GM19438 (cell line): ENCODE measurements at regions not wholly inside any gene's neighbourhood (a gene's known extent, or its start where the extent isn't known, plus 50 kb on each side); places are given as distances from the start of the nearest gene placed in this dataset.
"Not testable (repeated sequence)": the region's sequence is repeated elsewhere in the genome, so short reads cannot be mapped to it uniquely, and the experiment has no call there.

Source experiments
- ATAC-seq: cut with Tn5 transposase; IDR thresholded peaks from one replicate; pipeline ENCODE4 v1.9.1; 2021; ENCODE audit warnings: low read depth; ENCODE audit not compliant: unreplicated experiment

- no peak for ATAC-seq
Measured at GRCh38 chr4:141503260-141503659, 133.1 kb upstream of the IL15 start.

GRCh38 chr4:141511055-141511454 lies 125.3 kb upstream of the IL15 start:
- no peak for ATAC-seq

GRCh38 chr4:141513866-141514265 lies 122.5 kb upstream of the IL15 start:
- no peak for ATAC-seq

DNA sequence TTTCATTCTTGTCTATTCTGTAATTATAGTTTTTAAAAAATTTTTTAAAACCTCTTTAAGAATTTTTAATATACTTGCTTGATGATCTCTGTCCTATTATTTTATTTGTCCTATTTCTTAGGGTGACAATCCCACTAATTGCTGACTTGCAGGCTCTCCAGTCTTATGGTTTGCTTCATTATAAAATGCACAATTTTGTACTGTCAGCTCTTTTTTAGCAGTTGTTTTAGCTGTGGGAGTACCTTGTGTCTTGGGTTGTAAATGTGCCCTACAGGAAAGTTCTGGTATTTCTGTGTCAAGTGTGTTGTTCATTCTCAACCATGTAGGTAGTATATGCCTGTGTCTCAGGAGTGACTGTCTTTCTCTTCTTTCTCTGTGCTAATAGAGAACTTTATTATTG lies 118.2 kb upstream of the IL15 start:
- no peak for ATAC-seq

- ATAC-seq, result no peak
Measured at GRCh38 chr4:141524116-141524515, 112.3 kb upstream of the IL15 start.

DNA sequence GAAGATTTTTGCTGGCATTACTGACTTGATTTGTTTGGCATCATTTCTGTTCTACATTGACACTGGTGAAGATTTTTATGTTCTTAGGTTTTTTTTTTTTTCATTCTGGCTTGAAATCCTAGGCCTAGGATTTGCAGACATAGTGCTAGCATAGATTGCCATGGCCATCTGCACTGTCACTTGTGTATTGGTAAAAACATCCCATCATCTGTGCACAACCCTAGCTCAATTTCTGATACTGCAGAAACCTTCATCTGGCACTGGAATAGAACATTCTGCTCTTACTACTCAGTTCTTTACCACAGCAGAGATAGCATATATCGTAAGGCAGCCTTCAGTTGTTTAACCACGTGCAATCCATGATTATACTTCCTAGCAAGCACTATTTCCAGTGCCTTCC lies 111.5 kb upstream of the IL15 start:
- no peak for ATAC-seq

DNA sequence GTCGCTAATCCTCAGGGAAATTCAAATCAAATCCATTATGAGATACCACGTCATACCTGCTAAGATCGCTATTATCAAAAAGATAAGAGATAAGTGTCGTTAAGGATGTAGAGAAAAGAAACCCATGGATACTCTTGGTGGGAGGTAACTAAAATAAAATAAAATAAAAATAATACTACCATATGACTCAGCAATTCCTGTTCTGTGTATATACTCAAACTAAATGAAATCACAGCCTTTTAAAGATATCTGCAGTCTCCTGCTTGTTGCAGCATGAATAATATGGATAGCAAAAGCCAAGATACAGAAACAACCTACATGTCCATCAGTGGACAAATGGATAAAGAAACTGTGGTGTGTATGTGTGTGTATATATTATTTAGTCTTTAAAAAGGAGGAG lies 105.8 kb upstream of the IL15 start:
- ATAC-seq, result no peak

DNA sequence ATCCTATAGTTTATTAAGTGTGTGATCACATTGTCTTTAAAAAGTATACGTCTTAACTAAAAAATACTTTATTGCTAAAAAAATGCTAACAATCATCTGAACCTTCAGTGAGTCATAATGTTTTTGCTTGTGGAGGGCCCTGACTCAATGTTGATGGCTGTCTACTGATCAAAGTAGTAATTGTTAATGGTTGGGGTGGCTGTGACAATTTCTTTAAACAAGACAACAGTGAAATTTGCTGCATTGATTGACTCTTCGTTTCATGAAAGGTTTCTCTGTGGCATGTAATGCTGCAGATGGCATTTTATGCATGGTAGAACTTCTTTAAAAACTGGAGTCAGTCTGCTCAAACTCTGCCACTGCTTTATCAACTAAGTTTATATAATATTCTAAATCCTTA lies 101.4 kb upstream of the IL15 start:
- ATAC-seq, result no peak

- ATAC-seq, result no peak
Measured at GRCh38 chr4:141538001-141538400, 98.4 kb upstream of the IL15 start.

DNA sequence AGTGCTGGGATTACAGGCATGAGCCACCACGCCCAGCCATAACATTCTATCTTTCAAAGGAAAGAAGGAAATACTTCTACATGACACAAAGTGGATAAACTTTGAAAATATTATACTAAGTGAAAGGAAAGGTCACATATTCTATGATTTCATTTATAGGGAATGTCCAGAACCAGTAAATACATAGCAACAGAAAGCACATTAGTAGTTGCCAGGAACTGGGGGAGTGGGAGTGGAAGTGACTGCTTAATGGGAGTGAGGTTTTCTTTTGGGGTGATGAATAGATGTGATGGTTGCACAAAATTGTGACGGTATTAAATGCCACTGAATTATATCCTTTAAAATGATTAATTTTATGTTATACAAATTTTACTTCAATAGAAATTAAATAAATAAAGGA lies 95.7 kb upstream of the IL15 start:
- ATAC-seq, result no peak

DNA sequence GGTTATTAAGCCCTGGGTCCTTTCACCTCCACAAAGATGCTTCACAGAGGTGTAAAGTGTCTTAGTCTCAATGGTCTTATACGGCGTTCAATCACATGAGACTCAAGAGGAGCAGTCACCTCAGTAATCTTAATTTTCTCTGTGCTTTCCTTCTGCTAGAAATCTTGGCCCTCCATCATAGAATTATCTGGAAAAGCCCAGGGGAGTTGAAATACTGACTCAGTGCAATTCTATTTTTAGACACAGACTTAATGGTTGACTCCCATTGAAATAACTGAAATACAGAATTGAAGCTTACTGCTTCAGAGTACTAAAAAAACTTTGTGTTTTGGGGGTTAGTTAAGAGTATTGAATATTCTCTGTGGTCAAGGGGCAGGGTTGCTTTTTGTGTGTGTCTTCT lies 94.5 kb upstream of the IL15 start:
- ATAC-seq, result no peak

- no peak for ATAC-seq
Measured at GRCh38 chr4:141543176-141543575, 93.2 kb upstream of the IL15 start.

GRCh38 chr4:141543706-141544105 lies 92.7 kb upstream of the IL15 start:
- ATAC-seq, result no peak

- no peak for ATAC-seq
Measured at GRCh38 chr4:141548791-141549190, 87.6 kb upstream of the IL15 start.

DNA sequence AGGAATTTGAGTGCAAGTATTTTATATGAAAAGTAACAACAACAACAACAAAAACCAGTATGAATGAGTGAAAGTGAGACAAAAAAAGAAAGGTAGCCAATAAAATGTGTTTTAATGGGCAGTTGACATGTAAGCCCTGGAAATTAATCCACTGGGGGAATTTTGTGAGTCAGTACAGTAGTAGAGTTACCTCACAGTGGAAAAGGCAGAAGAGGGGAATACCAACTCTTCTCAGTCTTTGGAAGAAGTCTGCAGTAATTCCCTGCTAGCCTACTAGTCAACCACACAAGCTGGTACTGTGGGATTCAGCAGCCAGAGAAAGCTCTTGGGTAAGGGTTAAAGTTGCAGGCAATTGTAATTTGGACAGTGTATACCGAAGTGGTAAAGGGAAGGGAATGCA lies 76.3 kb upstream of the IL15 start:
- ATAC-seq, result no peak

DNA sequence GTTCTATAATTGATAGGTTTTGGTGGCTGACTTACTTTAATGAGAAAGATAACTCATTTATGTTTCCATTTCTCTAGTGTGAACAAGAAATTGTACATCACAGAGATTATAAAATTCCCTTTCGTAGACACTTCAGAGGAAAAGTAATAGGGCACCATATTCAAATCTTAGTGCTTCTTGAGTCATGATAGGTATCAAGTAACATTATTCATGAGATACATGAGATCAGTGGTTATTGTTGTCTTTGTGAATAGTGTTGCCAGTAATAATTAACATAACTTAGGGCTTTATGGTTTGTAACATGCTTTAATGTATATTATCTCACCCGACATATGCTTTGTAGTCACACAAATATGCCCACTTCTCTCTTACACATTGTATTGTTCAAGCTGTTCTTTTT lies 73.7 kb upstream of the IL15 start:
- ATAC-seq, result no peak

DNA sequence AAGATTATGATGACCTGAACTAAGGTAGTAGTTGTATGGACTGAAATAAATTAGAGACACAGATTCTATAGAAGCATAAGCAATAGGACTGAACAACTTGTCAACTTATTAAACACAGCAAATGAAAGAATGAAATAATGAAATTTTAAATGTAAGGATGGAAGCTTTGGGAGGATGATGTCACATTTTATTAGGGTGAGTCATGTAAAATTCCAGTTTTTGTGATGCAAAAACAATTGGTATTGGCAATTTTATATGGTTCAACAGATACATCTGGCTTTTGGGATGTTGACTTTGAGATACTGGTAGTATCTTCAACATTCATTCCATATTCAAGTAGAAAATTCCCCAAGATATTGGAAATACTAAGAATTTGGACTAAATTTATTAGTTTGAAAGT lies 72.7 kb upstream of the IL15 start:
- ATAC-seq, result no peak

GRCh38 chr4:141564961-141565360 lies 71.4 kb upstream of the IL15 start:
- ATAC-seq, result not testable (repeated sequence)

- no peak for ATAC-seq
Measured at GRCh38 chr4:141565379-141566089, 70.8 kb upstream of the IL15 start.

DNA sequence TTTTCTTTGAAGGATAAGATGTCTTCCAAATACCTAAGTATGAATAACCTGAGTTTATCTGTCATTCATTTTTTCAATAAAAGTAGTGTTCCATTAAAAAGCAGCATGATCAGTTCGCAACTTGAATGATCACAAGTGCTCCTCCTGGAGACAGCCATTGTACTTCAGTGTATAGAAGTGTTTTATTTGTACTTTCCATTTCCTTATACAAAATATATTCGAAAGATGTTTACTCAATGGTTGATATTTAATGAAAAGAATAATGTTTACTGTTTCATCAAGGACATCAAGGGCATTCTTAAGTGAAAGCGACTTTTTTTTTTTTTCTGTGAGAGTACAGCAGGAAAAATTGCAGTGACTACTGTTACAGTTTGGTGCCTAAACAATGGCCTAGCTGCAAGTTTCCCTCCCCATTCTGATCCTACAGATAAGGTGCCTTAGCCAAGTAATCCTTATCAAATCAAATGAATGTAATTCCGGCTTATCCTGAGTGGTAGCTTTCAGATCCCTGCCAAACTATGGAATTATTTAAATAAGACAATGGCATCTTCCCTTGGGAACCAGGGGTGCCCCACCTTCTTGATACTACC lies 69.0 kb upstream of the IL15 start:
- ATAC-seq, result no peak

DNA sequence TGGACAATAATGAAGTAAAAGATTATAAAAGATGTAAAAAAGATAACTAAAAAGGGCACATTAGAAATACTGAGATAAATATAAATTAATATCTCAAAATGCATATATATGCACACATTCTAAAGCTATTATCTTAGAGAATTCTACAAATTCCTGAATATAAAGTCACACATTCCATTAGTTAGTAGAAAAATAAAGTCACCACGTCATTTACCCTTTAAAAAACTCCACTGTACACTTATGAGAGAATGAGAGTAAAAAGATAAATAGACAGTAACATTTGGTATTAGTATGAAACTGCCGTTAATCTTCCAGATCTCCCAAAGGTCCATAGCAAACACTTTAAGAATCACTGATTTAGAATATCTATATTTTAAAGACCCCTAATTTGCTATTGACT lies 67.2 kb upstream of the IL15 start:
- ATAC-seq, result no peak

DNA sequence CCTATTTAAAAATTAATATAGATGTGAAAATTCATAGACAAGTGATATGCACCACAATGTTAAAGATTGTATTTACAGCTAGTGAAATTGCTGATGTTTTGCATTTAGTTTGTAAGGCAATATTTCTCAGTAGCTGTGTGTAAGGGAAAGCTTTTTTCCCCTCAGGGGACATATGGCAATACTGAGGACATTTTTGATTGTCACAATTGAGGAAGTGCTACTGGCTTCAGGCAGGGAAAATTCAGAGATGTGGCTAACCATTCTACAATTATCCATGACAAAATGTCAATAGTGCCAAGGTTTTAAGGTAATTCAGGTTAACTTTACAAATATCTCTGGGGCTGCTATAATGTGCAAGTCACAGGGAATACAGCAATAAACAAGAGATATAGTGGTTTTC lies 66.1 kb upstream of the IL15 start:
- ATAC-seq, result no peak

GRCh38 chr4:141571362-141571761 lies 65.0 kb upstream of the IL15 start:
- no peak for ATAC-seq
